OCI-M2 (cell line): ENCODE measurements at regions not wholly inside any gene's neighbourhood (a gene's known extent, or its start where the extent isn't known, plus 50 kb on each side); places are given as distances from the start of the nearest gene placed in this dataset.

Experiments
- DNase-seq: peaks from one replicate; lab custom pipeline; 2025; ENCODE audit not compliant: unreplicated experiment; lab: John Stamatoyannopoulos, UW

DNA sequence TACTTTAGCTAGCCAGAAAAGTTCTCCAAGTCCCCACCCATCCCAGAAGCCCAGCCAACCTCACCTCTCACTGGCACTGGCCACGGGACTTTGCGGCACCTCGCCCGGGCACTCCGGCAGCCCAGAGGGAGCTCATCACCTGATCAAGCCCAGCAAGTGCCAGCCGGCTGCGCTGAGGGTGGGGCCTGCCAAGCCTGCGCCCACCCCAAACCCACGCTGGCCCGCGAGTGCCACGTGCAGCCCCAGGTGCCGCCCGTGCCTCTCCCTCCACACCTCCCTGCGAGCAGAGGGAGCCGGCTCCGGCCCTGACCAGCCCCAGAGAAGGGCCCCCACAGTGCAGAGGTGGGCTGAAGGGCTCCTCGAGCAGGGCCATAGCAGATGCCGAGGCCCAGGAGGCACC is 585.0 kb upstream of the HS6ST1 start:
- no peak for DNase-seq

DNA sequence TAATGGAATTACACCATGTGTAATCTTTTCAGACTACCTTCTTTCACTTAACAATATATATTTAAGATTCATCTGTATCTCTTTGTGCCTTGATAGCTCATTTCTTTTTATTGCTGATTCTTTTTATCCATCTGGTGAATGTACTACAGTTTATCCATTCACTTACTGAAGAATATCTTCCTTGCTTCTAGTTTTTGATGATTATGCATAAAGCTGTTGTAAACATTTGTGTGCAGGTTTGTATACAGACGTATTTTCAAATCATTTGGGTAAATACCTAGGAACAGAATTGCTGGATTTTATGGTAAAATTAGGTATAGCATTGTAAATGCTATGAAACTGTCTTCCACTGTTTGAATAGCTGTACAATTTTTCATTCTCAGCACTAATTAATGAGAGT is 592.6 kb upstream of the HS6ST1 start:
- DNase-seq, result no peak

DNA sequence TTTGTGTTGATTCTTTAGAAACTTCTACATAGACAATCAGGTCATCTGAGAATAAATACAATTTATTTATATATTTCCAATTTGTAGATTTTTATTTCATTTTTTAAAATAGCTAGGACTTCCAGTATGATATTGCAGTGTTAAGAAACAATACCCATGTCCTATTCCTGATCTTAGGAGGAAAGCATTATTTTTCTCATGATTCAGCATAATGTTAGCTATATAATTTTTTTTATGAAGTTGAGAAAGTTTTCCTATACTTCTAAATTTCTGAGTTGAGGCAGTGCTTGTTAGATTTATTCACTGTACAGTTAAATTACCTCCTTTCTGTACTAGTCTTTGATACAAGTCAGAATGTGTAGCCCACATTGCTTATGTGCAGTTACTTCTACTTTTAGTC is 595.7 kb upstream of the HS6ST1 start:
- no peak for DNase-seq

DNA sequence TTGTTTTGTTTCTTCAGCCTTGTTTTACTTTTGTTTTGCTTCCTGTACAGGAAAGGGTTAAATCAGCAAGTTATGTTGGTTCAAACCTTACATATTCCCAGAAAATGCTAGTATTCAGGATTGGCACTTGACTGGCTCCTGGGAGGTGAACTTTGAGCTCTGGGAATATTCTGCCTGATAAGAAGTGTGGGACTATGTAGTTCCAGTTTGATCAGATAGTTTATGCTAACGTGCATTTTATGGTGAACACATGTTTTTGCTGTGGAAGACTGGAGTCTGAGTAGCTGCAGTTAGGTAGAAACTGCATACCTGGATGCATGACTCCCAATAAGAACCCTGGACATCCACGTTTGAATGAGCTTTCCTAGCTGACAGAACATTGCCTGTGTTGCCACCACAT is 603.1 kb upstream of the HS6ST1 start:
- no peak for DNase-seq

DNA sequence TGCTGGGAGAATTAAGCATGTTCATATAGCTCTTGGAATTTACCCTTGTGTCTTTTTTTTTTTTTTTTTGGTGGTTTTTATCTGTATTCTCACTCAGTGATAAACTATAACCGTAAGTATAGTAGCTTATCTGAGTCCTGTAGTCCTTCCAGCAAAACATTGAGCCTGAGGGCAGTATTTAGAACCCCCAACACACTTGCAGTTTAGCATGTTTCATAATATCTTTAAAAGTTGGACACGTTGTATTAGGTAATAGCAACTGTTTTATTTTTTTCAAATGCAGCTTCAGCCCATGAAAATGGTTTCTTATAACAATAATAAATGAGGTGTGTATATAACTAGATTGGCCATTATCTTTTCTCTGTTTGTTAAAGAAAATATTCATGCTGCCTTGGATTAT is 603.5 kb upstream of the HS6ST1 start:
- no peak for DNase-seq

DNA sequence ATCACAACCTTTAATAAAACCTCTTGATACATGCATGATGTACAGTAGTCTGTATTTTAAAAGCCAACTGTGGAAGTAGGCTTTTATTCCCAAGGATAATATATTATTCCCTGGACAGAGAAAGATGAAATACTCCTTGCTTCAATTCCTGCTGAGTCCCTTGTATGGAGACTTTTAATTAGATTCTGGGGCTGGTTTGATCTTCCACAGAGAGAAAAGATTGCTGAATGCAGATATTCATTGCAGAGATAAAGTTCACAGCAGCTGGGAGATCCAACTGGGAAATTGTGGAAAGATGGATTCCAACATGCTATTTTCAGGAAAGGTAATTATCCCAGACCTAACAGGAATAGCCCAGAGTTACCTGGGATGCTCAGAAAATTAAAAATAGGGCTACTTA is 607.0 kb upstream of the HS6ST1 start:
- no peak for DNase-seq

DNA sequence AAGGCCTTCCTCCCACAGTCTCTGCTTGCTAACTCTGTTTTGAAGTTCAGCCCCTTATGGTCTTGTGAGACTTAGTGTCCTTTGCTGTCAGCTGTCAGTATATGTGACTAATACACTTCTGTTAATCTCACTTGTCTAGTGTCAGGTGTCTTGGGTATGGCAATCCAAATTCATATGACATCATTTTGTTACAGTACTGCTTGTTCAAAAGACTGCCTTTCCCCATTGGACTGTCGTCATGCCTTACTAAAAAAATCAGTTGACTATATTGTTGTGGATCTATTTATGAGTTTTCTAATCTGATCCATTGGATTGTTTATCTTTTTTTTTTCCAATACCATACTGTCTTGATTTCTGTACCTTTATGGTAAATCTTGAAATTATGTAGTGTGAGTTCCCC is 611.4 kb upstream of the HS6ST1 start:
- no peak for DNase-seq

DNA sequence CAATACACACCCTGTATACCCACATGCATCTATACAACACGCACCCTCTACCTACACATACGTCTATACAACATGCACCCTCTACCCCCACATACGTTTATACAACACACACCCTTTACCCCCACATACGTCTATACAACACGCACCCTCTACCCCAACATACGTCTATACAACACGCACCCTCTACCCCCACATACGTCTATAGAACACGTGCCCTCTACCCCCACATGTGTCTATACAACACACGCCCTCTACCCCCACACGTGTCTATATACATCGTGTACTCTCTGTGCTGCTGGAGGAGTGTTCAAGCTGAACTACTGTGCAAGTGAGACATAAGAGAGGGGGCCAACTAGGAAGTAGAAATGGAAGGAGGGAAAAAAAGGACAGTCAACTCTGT is 621.7 kb upstream of the HS6ST1 start:
- no peak for DNase-seq

DNA sequence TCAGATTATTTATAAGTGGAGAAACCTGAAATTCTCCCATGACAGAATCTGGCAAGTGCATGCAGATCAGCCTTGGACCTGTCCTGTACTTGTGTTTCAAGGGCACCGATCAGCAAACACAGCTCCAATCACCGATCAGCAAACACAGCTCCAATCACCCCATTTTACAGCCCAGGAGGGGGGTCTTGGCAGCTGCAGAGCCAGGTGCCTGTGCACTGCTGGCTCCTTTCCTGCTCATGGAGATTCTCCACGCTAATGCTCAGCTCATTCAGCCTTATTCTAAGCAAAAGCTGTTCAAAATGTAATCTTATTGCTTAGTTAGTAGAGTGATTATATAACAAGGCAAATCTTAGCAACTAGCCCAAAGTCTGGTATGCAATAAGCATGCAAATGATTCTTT is 623.1 kb upstream of the HS6ST1 start:
- no peak for DNase-seq

DNA sequence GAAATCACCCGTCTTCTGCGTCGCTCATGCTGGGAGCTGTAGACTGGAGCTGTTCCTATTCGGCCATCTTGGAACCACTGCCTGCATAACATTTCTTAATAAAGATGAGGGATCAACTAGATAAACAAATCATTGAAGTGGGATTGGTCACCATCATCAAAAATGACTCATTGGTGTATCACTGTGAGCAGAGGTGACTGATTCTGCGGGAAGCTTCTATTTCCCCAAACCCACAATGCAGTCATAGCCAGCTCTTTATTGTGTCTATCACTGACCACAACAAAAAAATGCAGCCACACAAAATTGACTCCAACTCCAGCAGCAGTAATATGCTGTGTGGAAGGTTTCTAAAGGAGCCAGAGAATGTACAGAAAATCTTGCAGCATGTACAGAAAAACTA is 630.7 kb upstream of the HS6ST1 start:
- no peak for DNase-seq

DNA sequence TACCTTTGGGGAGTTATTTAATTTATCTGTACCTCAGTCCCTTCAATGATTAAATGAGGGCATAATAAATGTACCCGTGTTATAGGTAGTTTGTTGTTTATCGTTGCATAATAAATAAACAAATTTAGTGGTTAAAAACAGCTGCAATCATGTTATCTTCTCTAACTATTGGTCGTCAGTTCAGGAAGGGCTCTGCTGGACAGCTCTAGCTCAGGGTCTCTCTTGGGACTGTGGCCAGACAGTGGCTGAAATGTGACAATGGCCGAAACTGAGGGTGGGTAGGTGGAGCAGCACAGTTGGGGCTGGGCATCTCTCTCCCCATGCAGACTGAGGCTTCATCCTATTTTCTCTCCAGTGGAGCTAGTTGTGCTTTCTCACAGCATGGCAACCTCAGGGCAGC is 632.1 kb upstream of the HS6ST1 start:
- no peak for DNase-seq

DNA sequence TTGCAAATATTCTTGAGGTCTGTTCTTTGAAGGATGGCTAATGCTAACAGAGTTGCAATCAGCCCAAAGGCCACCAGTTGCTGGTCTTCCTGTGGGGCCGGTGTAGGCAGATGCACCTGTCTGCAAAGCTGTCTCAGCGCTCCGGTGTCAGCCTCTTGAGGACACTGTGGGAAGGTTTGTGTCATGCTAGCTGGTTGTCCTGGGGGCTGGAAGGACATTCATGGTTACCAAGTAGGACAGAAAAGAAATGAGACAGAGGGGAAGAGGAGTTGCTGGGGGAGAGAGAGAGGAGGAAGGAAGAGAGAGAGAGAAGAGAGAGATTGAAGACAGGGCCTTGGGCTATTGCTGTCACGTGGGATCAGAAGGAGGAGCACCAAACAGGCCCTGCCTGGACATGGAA is 639.6 kb upstream of the HS6ST1 start:
- no peak for DNase-seq

DNA sequence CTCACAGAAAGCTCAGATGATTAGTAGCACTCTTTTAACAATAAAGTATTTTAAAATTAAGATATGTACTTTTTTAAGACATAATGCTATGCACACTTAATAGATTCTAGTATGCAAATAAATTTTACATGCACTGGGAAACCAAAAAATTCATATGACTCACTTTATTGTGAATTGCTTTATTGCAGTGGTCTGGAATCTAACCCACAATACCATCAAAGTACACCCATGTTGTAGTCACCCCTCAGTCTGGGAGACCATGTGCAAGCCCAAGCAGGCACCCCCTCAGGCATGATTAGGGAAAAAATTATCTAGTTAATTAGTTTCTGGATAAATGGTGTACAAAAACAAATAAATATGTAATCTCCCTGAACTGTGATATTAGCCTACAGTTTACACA is 649.0 kb upstream of the HS6ST1 start:
- DNase-seq, result no peak

DNA sequence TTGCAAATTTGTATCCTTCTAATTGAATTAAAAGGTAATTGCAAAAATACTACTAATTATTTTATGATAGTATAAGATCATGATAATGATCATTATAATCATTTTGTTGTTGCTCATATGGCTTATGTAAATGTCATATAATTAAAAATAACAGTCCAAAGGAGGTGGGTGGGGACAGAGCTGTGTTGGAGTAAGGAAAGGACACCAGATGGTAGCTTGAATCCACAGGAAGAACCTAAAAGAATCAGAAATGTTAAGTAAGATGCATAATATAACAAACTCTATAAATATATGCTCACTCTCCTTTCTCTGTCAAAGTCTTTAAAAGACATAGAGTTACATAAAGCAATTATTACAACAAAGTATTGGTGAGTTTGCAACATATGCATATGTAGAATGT is 650.7 kb upstream of the HS6ST1 start:
- no peak for DNase-seq

DNA sequence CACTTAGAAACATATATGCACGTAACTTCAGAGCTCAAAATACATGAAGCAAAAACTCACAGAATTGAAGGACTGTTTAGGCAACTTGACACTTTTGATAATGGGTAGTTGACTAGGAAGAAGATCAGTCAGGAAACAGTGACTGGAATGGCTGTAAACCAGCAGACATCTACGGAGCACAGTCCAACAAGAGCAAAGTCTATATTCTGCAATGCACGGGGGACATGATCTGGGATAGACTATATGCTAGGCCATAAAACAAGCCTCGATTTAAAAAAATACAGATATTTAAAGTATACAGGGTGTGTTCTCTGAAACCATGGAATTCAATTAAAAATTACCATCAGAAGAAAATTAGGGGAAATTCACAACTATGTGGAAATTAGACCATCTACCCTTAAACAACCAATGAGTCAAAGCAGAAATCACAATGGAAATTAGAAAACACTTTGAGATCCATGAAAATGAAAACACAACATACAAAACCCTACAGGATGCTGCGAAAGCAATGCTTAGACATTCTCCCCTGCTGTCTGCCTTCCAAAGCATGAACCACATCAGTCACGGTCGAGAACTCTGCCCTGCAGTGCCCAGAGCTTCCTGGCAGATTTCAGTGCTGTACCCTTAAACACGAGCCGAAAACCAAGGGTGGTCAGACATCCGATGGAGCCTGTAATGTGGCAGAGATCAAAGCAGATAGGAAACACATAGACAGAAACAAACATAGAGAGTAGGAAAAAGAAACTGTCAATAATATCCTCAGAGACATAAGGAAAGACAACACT is 651.9 kb upstream of the HS6ST1 start:
- DNase-seq, result no peak

DNA sequence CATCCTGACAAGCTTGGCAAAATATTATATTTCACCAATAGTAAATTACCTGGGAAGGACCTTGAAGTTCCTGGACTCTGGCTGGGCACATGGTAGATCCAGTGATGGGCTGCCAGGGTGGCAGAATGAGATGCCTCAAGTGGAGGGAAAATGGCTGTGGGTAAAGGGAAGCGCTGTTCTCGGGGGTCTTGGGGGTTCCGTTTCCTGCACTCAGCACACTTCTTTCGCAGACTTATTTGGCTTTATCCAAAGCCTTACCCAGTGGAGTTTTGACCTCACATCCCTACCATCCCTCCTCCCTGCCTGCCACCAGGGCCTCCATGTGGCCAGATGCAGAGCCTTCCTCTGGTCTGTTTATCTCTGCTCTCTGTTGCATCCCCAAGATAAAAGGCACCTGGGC is 654.9 kb upstream of the HS6ST1 start:
- no peak for DNase-seq

DNA sequence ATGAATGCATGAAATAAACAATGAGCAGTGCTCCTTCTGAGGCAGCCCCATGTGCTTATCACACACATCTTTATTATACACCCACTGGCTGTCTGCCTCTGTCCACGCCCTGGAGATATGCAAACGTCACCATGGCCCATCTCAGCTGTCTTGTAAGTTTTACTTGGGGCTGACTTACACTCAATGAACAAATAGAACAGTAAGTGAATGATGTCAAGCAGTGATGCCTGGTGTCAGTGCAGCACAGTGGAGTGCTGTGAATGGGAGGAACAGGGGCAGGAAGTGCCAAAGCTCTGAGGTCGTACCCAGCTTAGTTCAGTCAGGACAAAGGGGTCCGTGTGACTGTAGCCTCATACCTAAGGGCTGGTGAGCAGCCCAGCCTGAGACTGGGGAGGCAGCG is 659.5 kb upstream of the HS6ST1 start:
- DNase-seq, result no peak

DNA sequence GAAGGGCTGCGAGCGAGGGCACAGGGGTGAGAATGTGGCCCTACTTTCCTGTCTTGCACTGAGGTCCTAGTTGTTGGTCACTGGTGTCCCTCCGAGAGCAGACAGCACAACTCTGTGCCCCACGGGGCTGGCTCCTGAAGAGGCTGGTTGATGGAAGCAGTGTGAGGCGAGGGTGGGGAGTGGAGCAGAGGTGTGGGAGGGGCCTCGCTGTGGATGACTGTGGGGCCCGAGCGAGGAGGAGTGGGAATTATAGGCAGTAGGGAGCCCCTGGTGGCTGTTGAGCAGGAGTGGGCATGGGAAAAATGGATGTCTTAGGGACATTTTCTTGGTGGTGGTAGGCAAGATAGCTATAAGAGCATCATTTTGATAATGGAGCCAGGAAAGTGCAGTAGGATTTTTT is 660.5 kb upstream of the HS6ST1 start:
- no peak for DNase-seq

DNA sequence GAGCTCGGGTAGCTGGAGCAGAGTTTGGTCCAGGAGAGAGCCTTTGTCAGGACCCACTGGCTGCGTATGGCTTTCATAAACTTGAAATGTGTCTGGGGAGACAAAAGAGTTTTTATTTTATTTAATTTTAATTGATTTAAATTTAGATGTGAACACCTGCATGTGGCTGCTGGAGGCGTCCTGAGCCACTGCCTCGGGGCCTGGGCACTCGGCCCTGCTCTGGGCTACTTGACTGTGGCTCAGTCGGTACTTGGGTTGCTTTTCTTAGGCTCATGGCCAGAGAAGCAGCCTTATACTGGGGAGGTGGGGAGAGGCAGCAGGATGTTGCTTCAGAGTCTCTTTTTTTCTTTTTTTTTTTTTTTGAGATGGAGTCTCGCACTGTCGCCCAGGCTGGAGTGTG is 661.8 kb upstream of the HS6ST1 start:
- DNase-seq, result no peak

DNA sequence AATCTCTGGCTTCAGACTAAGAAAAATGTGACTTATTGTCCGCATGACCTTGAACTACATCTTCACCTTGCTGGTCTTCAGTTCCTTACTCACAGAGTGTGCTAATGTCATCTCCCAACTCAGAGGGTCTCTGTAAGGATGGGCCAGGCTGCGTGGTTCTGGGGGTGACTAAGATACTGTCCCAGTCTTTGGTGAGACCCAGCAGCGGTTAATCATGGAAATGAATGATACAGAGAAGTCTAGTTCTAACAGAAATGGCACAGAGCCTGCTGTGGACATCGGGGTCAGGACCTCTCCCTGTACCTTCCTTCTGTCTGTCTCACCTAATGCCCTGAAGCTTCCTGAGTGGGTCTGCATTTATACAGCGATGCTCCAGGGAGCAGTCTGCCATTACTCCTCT is 662.7 kb upstream of the HS6ST1 start:
- no peak for DNase-seq

DNA sequence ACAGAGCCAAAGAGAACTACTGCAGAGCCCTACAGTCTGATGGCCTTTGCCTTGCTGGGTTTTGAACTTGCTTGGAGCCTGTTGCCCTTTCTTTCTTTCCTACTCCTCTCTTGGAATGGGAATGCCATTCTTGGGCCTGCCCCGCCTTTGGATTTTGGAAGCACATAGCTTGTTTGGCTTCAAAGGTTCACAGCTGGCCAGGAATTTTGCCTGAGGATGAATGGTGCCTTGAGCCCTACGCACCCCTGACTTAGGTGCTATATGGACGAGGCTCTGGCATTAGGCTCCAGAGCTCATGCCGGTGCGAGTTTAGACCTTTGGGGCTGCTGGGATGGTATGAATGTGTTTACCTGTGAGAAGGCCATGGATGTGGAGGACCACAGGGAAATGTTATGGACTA is 663.3 kb upstream of the HS6ST1 start:
- DNase-seq, result no peak

DNA sequence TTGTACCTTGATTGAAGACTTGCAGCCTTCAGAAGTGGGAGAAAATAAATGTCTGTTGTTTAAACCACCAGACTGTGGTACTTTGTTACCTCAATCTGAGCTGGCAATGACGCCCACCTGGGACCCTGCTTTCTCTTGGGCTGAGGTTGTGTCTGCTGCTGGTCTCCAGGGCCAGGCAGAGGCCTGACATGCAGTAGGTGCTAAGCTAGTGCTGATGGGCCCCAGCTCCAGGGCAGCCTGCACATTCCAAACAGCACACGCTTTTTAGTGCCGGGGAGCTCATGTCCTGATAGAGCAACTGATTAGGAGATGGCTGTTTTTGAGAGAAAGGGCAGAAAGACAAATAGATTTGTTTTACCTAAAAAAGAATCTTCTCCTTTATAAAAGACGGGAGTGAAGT is 664.0 kb upstream of the HS6ST1 start:
- no peak for DNase-seq

DNA sequence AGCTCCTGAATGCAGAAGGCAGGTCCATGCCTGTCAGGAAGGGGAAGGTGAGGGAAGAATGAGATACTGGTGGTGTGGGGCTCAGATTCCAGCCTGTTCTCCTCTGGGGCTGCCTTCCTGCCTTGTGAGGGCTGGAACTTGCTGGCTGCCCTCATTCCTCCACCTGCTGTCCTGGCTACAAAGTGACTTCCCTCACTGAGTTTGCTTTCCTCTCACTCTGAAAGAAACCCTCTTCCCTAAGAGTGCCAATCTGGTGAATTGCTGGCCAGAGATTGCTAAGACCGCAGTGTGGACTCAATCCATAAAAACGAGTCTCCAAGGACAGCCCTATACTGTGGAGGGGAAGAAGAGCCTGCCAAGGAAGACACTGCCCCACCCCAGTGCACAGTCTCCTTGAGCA is 664.4 kb upstream of the HS6ST1 start:
- no peak for DNase-seq

DNA sequence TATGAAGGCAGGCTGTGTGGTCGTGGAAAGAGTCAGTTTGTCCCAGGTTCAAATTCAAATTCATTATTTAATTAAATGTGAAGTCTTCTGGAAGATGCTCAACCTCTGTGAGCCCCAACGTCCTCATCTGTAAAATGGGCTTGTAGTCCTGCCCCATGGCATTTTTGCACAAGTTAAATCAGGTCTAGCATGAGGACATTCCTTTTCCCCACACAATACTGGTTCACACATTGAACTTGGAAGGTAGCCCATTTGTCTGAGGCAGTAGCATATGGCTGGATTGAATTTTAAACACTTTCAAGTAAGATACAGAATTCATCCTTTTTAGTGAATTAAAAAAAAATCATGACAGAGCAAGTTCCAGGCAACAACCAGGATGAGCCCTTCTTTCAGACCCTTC is 665.4 kb upstream of the HS6ST1 start:
- DNase-seq, result no peak
